SIG-M5 (cell line): ENCODE measurements at regions not wholly inside any gene's neighbourhood (a gene's known extent, or its start where the extent isn't known, plus 50 kb on each side); places are given as distances from the start of the nearest gene placed in this dataset.

Experiments used
- DNase-seq: peaks from one replicate; lab custom pipeline; 2025; lab: John Stamatoyannopoulos, UW

- no peak for DNase-seq
Measured at GRCh38 chr6:164216368-164216767, 801.9 kb downstream of the QKI start.

- DNase-seq: no peak
Measured at GRCh38 chr6:164214066-164214465, 799.5 kb downstream of the QKI start.

- no peak for DNase-seq
Measured at GRCh38 chr6:164211254-164211653, 796.7 kb downstream of the QKI start.

- no peak for DNase-seq
Measured at GRCh38 chr6:164210783-164211182, 796.3 kb downstream of the QKI start.

GRCh38 chr6:164210323-164210722 lies 795.8 kb downstream of the QKI start:
- DNase-seq: no peak

GRCh38 chr6:164208371-164208770 lies 793.9 kb downstream of the QKI start:
- DNase-seq: no peak

- no peak for DNase-seq
Measured at GRCh38 chr6:164206807-164207423, 792.4 kb downstream of the QKI start.

- no peak for DNase-seq
Measured at GRCh38 chr6:164200071-164200470, 785.6 kb downstream of the QKI start.

- DNase-seq: no peak
Measured at GRCh38 chr6:164195942-164196281, 781.4 kb downstream of the QKI start.

- no peak for DNase-seq
Measured at GRCh38 chr6:164195278-164195941, 780.9 kb downstream of the QKI start.

- no peak for DNase-seq
Measured at GRCh38 chr6:164188861-164189260, 774.3 kb downstream of the QKI start.

GRCh38 chr6:164185471-164185871 lies 771.0 kb downstream of the QKI start:
- no peak for DNase-seq

- no peak for DNase-seq
Measured at GRCh38 chr6:164184410-164184809, 769.9 kb downstream of the QKI start.

GRCh38 chr6:164183556-164184123 lies 769.1 kb downstream of the QKI start:
- no peak for DNase-seq

- DNase-seq: no peak
Measured at GRCh38 chr6:164178679-164179332, 764.3 kb downstream of the QKI start.

GRCh38 chr6:164169355-164169754 lies 754.8 kb downstream of the QKI start:
- DNase-seq: no peak

GRCh38 chr6:164168595-164168994 lies 754.1 kb downstream of the QKI start:
- no peak for DNase-seq

GRCh38 chr6:164167873-164168405 lies 753.4 kb downstream of the QKI start:
- no peak for DNase-seq

- DNase-seq: no peak
Measured at GRCh38 chr6:164166996-164167395, 752.5 kb downstream of the QKI start.

- DNase-seq: no peak
Measured at GRCh38 chr6:164166515-164166914, 752.0 kb downstream of the QKI start.

GRCh38 chr6:164164876-164165275 lies 750.4 kb downstream of the QKI start:
- DNase-seq: no peak

GRCh38 chr6:164163239-164163638 lies 748.7 kb downstream of the QKI start:
- no peak for DNase-seq

- DNase-seq: no peak
Measured at GRCh38 chr6:164159061-164159460, 744.5 kb downstream of the QKI start.
